Fibroblast of villous mesenchyme (primary cell): ENCODE measurements at regions not wholly inside any gene's neighbourhood (a gene's known extent, or its start where the extent isn't known, plus 50 kb on each side); places are given as distances from the start of the nearest gene placed in this dataset.

ENCODE experiments used
- DNase-seq: peaks from one replicate; pipeline ENCODE4 v3.0.0-alpha.2; 2010; ENCODE audit warnings: low read depth
- H3K4me3 ChIP-seq: 2 replicates; pipeline ENCODE4 v1.5.1; 2011; ENCODE audit warnings: low read depth, mild to moderate bottlenecking, low read length
- CTCF ChIP-seq: IDR thresholded peaks from 2 replicates; pipeline ENCODE4 v1.5.1; 2012; ENCODE audit warnings: low read depth, mild to moderate bottlenecking, low read length; ENCODE audit not compliant: insufficient read depth

GRCh38 chr6:170050591-170051041, 240.3 kb downstream of the DLL1 start:
- TF ChIP-seq CTCF = no peak
- DNase-seq = no peak
- no peak overlapping the region for H3K4me3 ChIP-seq

DNA sequence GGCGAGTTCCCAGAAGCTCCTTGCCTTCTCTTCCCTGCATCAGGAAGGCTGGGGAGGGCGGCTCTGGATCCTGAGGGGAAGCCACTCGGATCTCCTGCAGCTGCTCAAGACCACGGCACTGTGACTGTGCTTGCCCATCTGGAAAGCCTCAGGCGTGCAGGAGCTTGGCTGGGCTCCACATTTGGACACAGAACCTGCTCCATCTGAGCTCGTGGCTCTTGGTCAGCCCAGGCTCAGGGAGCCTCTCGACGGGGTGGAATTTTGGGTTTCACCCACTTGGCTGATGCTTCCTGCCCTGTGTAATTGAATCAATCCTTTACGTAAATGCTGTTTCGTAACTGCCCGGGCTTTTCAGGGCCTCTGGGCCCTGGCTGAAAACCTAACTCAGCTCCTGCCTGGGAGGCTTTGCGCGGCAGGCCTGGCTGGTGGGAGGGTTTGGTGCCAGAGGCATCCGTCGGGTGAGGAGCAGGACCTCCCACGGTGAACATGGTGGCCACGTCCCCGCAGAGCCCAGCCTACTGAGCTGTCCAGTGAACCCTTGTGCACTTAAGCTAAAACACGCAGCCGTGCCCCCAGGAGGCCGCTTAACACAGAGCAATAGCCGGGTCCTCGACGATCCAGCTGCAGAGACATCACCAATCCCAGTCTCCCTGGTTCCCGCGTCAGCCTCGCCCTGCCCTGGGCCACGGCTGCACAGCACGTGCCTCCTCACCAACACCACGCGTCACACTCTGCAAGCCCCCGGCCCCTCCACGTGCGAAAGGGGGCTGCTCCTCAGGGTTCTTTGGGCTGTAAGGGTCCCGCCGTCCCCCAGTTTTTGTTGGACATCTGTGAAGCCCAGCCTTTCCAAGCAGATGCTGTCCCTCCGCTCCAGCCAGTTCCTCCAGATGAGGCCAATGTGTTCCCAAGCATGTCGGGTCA, 241.0 kb downstream of the DLL1 start:
- H3K4me3 ChIP-seq = no peak overlapping the region
- DNase-seq = peak; percentile 98
- TF ChIP-seq CTCF = no peak

GRCh38 chr6:170048615-170049256, 242.1 kb downstream of the DLL1 start:
- DNase-seq = peak; percentile 90
- H3K4me3 ChIP-seq = no peak overlapping the region
- no peak for TF ChIP-seq CTCF

- no peak for TF ChIP-seq CTCF
- no peak overlapping the region for H3K4me3 ChIP-seq
- DNase-seq = no peak
Observed at GRCh38 chr6:170047823-170048222, 243.1 kb downstream of the DLL1 start.

DNA sequence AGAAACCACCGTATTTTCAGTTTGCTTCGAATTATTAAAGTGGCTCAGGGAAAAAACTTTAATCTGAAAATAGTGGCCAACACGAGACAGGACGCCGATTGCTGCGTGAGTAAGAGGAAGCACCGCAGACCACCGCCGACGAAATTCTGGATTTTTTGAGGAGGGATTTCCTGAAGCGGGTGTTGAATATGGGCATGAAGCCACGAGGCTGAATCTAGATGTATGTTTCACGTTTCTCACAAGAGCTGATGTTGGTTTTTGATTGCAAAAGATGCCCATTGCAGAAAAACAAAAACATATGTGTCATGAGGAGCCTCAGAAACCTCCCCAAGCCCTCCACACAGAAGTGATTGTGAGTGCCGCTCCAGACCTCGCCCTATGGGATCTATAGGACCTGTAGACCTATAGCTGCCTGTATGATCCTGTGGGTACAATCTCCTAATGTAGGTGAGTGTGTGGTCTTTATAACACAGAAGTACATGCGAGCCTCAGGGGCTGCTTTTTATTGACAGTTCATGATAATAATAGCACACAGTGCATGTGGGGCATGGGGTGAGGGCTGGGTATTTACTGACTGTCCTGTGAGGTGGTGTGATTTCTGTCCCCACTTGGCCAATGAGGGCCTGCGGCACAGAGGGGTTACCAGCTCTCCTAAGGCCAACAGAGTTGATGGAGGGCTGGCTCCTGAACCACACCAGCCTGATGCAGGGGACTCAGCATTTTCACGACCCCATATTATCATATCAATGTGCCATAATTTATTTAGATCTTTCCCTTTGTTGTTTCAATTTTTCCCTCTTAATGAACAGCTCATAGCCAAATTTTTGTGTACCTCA, 243.9 kb downstream of the DLL1 start:
- DNase-seq = peak; percentile 32
- no peak overlapping the region for H3K4me3 ChIP-seq
- TF ChIP-seq CTCF = no peak

GRCh38 chr6:170045981-170046667, 244.8 kb downstream of the DLL1 start:
- H3K4me3 ChIP-seq = no peak overlapping the region
- no peak for DNase-seq
- TF ChIP-seq CTCF = no peak
